ENCODE measurements at regions not wholly inside any gene's neighbourhood (a gene's known extent, or its start where the extent isn't known, plus 50 kb on each side); places are given as distances from the start of the nearest gene placed in this dataset.
"Not testable (repeated sequence)": the region's sequence is repeated elsewhere in the genome, so short reads cannot be mapped to it uniquely, and the experiment has no call there.

GRCh38 chr1:172839639-172840038, 180.7 kb downstream of the FASLG start:
- DNase-seq, result not testable (repeated sequence)

- DNase-seq, result no peak
Observed at GRCh38 chr1:172843444-172843843, 184.5 kb downstream of the FASLG start.

GRCh38 chr1:172845371-172845770, 186.5 kb downstream of the FASLG start:
- DNase-seq, result peak; percentile 85

GRCh38 chr1:172845865-172846264, 187.0 kb downstream of the FASLG start:
- DNase-seq, result no peak

GRCh38 chr1:172847814-172848213, 188.9 kb downstream of the FASLG start:
- not testable (repeated sequence) for DNase-seq

GRCh38 chr1:172849653-172850052, 190.8 kb downstream of the FASLG start:
- DNase-seq, result no peak

GRCh38 chr1:172851077-172851476, 192.2 kb downstream of the FASLG start:
- DNase-seq, result no peak

- DNase-seq, result no peak
Observed at GRCh38 chr1:172851856-172852255, 193.0 kb downstream of the FASLG start.

- not testable (repeated sequence) for DNase-seq
Observed at GRCh38 chr1:172855983-172856382, 194.8 kb downstream of the TNFSF18 start.

GRCh38 chr1:172863031-172863430, 187.7 kb downstream of the TNFSF18 start:
- DNase-seq, result no peak

GRCh38 chr1:172867216-172867818, 183.4 kb downstream of the TNFSF18 start:
- no peak for DNase-seq

- no peak for DNase-seq
Observed at GRCh38 chr1:172870901-172871606, 179.7 kb downstream of the TNFSF18 start.

GRCh38 chr1:172874950-172875349, 175.8 kb downstream of the TNFSF18 start:
- no peak for DNase-seq

- no peak for DNase-seq
Observed at GRCh38 chr1:172875892-172876291, 174.8 kb downstream of the TNFSF18 start.

- no peak for DNase-seq
Observed at GRCh38 chr1:172882385-172882784, 168.4 kb downstream of the TNFSF18 start.

- DNase-seq, result no peak
Observed at GRCh38 chr1:172882791-172883386, 167.9 kb downstream of the TNFSF18 start.

GRCh38 chr1:172883387-172883791, 167.4 kb downstream of the TNFSF18 start:
- no peak for DNase-seq

GRCh38 chr1:172883844-172884243, 166.9 kb downstream of the TNFSF18 start:
- no peak for DNase-seq

- no peak for DNase-seq
Observed at GRCh38 chr1:172885411-172885810, 165.3 kb downstream of the TNFSF18 start.

- no peak for DNase-seq
Observed at GRCh38 chr1:172885971-172886370, 164.8 kb downstream of the TNFSF18 start.

- DNase-seq, result no peak
Observed at GRCh38 chr1:172887162-172887561, 163.6 kb downstream of the TNFSF18 start.

GRCh38 chr1:172893146-172893841, 157.4 kb downstream of the TNFSF18 start:
- no peak for DNase-seq

- no peak for DNase-seq
Observed at GRCh38 chr1:172894349-172895049, 156.2 kb downstream of the TNFSF18 start.

All from activated effector memory CD4-positive, alpha-beta T cell treated with anti-CD3 and anti-CD28 coated beads, Interleukin-2, amount 50 U/mL, for 16 hours (primary cell).